Kidney glomerular epithelial cell (primary cell): ENCODE measurements at regions not wholly inside any gene's neighbourhood (a gene's known extent, or its start where the extent isn't known, plus 50 kb on each side); places are given as distances from the start of the nearest gene placed in this dataset.
"Not testable (repeated sequence)": the region's sequence is repeated elsewhere in the genome, so short reads cannot be mapped to it uniquely, and the experiment has no call there.

Source experiments
- DNase-seq: peaks from one replicate; lab custom pipeline; 2025; lab: John Stamatoyannopoulos, UW

DNA sequence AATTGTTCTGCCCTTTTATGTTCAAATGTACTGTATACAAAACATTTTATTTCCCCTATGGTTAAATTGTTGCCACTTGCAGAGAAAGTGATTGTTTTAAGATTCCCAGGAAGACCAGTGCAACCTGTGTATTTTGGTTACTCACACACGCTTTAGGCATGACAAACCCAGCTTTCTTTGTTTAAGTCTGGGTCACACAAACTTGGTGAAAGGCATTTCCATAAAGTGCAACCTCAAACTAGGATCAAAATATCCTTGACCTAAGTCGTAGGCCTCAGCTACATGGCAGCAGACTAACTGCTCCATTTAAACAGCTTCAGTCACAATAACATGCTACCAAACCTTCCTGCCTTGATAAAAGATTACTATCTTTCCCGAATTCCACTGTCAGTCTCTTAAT is 639.0 kb upstream of the PRR20A start:
- DNase-seq, result no peak

DNA sequence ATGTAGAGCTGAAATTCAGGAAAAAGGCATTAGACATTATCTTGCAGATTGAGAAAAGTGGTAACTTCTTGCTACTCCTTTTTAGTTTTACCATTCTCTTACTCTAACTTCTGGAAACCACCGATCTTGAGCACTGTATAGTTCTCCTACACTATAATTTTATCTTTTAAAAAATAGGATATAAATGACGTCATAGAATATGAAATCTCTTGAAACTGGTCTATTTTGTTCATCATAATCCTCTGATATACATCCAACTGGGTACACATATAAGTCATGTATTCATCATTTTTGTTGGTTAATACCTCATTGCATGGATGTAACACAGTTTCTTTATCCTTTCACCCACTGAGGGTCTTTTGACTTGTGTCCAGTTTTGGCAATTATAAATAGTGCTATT is 629.9 kb upstream of the PRR20A start:
- no peak for DNase-seq

DNA sequence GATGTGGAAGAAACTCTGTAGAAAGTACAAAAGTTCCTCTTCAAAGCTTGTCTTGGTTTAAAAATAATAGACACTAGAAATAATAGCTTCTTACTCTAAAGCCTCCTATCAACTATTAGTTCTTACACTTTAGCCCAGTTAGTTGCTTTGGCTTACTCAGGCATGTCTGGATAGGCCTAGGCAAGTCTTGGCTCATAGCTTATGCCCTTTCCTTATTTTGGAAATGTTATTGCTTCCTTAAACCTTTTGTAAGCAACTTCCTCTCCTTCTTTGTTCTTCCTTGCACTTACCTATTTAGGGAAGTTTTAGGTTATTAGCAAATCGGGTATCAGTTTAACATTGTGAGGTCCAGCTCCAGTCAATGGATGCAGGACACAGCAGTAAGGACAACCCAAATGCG is 628.4 kb upstream of the PRR20A start:
- DNase-seq, result not testable (repeated sequence)

DNA sequence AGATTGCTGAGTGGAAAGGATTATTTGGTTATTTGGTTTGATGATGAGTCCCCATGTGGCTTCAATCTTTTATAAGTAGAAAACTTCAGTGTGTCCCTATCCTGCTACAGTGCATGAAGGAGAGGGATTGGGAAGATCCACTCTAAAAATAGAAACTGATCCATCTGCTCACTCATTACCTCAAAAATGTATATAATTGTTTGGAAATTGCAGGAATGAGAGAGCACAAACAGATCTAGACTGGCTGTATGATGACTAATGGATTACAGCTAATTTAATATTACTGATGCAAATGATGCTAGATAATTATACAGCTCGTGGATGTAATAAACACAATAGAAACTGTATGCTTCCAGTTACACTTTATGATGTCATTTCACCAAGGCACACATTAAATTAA is 625.3 kb upstream of the PRR20A start:
- DNase-seq, result no peak

DNA sequence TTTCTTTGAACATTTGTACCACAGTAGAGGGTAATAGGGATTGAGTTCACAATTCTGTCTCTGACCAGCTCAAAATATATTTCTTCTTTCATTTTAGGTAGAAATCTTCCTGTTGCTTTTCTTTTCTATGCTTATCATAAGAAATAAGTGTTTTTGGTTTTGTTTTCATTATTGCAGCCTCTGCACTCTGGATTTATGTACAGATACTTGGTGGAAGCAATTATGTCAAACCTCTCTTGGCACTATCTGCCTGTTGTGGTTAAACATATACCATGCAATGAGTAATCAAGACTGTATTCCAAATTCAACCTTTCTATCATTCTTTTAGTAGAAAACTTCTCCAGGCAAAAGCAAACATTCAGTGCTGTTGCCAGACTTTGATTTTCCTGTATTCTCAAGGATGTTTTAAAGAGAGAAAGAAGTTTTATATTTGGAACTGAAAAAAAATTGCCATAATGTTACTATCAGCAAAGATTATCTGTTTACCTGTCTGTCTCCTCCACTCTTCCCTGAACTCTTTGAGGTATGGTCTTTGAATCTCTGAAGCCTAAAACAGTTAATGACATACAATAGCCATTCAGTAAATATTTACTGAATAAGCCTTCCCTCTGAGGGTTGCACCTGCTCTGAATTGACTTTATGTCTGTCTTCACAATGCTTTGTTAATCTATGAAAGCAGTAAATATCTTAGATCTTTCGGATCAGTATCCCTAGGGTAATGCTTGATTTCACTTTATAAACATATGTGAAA is 612.5 kb upstream of the PRR20A start:
- no peak for DNase-seq

DNA sequence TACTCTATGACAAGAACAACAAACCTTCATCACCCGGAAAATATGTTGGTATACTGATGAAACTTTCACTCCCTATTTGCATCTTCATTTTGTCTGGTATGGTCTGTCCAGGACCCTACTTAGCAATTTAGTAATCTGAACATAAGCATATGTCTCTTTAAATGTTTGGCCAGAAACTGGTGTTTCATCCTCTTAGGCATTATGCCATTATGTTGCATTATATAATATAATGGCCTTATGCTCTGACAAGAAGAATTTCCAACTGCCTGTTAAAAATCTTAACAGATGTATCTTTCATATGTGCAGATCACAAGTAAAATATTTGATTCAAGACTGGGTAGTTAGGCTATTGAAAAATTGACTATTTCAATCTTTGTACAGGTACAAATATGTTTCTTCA is 610.6 kb upstream of the PRR20A start:
- DNase-seq, result no peak

DNA sequence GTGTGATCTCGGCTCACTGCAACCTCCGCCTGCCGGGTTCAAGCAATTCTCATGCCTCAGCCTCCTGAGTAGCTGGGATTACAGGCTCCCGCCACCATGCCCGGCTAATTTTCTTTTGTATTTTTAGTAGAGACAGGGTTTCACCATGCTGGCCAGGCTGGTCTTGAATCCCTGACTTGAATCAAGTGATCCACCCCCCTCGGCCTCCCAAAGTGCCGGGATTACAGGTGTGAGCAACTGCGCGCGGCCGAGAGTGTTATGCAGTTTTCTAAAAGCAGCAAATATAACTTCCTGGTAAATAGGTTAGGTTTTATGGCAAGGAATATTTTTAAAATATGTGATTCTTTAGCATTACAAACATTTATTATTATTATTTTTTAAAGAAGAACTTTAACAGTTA is 592.8 kb upstream of the PRR20A start:
- DNase-seq, result not testable (repeated sequence)

DNA sequence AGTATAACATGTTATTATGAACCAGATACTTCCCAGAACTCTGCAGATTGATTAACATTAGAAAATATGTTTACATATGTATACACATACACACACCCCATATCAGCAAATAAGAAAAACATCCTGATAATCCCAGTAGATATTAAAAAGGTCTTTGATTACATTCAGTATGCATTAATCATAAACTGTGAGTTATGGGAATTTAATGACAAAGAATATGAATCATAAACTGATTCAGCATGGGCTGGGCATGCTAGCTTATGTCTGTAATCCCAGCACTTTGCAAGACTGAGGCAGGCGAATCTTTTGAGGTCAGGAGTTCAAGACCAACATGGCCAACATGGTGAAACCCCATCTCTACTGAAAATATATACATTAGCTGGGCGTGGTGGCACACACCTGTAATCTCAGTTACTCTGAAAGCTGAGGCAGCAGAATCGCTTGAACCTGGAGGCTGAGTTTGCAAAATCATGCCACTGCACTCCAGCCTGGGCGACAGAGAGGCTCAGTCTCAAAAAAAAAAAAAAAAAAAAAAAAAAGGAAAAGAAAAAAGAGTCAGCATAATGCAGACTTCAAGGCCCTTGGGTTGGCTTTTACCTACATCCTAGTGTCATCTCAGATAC is 581.9 kb upstream of the PRR20A start:
- no peak for DNase-seq

DNA sequence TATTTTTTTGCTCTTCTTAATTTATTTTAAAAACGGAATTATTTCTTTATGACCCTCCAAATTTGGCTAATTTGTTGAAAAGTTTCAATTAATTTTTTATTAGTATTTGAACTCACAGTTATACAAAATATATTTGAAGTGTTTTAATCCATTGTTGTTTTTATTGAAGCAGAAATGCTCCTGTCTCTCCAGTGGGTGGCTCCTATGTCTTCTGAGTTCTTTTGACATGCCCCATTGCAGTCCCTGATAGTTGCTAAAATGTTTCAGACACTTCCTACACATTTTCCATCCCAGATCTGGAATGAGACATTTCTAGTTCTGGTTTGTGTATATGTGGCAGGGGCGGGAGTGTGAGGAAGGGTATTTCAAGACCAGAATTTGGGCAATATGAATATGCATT is 579.4 kb upstream of the PRR20A start:
- DNase-seq, result no peak

DNA sequence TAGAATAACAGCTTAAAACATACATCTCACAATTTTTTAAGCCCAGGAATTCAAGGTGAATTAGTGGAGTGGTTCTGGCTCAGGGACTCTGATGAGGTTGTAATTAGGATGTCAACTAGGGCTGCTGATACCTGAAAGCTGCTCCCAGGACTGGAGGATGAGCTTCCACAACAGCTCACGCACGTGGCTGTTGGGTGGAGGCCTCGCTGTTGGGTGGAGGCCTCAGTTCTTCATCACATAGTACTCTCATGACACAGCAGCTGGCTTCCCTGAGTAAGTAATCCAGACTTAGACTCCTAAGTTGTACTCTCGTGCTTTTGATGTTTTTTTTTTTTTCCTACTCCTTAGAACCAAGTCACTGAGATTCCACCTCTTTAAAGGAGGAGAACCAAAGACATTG is 577.1 kb upstream of the PRR20A start:
- no peak for DNase-seq

DNA sequence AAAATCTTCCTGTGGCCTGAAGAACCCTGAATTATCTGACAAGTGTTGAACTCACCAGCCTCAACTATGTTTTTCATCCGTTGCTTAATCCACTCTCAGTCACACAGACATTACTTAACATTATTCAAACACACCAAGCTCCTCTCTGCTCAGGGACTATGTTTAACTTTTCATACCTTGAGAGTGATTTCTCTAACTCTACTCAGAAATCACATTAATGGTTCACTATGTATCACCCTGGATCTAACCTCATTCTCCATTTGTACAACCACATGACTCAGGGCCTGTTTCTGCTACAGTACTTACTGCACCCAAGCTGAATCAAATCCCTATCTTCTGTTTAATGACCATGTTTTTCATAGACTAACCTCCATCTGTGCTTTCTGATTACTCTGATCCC is 553.7 kb upstream of the PRR20A start:
- no peak for DNase-seq

DNA sequence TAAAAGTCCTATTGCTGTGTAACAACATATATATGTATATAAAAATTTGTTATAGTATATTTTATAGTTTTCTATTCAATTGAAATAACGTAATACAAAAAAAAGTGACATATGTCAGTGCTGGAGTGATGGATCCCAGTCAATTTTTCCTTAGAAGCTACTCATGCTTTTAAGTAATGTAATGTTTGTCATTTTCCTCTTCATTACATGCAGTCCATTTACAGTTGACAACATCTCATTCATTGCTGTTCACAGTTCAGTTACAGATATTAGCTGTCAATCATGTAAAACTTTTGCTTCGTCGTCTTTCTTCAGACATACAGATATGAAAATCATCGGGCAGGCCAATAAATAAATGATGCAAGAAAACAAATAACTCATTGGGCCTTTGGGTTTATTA is 525.1 kb upstream of the PRR20A start:
- DNase-seq, result no peak

DNA sequence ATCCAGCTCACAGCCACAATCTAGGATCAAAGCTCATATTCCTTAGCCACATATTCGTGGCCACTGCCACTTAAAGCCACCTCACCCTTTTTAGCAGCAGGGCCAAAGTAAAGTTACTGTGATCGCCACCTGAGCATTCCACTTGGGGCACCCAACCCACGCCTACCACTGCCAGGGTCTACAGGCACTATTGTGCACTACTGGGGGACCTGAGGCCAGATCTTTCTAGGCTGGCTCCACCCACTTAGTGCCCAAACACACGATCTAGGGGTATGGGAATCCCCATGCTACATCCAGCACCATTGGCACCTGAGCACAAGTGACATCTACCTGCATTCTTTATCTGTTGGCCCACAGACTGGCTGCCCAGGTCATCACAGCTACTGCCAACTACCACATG is 517.9 kb upstream of the PRR20A start:
- DNase-seq, result no peak

DNA sequence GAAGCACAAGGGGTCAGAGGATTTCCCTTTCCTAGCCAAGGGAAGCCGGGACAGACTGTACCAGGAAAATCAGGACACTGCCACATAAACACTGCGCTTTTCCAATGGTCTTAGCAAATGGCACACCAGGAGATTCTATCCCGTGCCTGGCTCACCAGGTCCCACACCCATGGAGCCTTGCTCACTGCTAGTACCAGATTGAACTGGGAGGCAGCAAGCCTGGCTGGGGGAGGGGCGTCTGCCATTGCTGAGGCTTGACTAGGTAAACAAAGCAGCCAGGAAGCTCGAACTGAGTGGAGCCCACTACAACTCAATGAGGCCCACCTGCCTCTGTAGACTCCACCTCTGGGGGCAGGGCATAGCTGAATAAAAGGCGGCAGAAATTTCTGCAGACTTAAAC is 511.8 kb upstream of the PRR20A start:
- not testable (repeated sequence) for DNase-seq

DNA sequence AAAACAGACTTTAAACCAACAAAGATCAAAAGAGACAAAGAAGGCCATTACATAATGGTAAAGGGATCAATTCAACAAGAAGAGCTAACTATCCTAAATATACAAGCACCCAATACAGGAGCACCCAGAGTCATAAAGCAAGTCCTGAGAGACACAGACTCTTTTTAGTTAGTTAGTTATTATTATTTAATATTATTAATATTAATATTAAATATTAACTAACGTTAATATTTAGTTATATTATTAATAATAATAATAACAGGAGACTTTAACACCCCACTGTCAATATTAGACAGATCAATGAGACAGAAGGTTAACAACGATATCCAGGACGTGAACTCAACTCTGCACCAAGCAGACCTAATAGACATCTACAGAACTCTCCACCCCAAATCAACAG is 509.7 kb upstream of the PRR20A start:
- not testable (repeated sequence) for DNase-seq

DNA sequence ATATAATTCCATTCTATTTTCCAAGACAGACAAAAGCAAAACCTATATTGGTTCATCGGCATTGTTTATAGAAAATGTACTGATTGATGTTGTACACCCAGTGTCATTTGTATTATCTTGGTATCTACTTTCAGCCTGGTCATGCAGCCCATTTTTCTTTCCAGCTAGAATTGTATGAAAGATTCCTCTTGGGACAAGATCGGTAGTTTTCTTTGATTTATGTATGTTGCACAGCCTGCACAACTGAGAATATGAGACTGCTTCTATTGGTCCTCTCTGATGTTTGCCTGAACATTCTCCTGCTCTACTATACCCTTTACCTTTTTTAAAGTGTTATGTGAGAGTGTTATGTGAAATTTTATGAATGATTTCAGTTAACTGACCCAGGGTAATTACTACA is 487.7 kb upstream of the PRR20A start:
- no peak for DNase-seq

DNA sequence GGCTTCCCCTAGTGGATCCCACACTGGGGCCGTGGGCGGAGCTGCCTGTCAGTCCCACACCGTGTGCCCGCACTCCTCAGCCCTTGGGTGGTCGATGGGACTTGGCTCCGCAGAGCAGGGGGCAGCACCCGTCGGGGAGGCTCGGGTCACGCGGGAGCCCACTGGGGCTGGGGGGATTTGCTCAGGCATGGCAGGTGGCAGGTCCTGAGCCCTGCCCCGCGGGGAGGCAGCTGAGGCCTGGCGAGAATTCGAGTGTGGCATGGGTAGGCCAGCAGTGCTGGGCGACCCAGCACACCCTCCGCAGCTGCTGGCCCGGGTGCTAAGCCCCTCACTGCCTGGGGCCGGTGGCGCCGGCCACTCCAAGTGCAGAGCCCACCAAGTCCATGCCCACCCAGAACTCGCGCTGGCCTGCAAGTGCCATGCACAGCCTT is 481.7 kb upstream of the PRR20A start:
- DNase-seq, result no peak

DNA sequence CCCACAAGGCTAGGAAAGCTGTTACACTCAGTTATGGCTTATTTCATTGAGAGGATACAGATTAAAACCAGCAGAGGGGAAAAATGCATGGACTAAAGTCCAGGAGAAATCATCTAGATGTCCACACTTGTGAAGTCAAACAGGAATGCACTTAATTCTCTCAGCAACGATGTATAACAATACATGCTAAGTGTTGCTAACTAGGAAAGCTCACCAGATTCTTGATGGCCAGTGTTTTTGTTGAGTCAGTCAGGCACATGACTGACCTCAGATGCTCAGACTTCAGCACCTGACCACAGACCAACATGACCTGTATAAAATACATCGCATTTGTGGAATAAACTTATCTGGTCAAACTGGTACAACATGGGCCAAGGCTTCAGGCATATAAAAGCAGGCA is 470.2 kb upstream of the PRR20A start:
- DNase-seq, result no peak

DNA sequence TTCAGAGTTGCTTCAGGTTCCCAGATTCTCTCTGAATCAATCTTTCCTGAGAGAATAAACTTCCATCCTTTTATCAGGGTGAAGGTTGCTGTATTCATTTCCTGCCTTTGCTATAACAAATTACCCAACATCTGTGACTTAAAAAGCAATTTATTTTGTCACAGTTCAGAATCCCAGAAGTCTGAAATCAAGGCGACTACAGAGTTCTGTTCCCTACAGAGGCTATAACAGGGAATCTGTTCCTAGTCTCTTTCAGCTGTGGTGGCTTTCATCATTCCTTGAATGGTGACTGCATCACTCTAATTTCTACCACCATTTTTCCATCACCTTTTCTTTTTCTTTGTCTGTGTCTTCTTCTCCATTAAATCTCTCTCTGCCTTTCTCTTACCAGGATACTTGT is 459.3 kb upstream of the PRR20A start:
- DNase-seq, result no peak

DNA sequence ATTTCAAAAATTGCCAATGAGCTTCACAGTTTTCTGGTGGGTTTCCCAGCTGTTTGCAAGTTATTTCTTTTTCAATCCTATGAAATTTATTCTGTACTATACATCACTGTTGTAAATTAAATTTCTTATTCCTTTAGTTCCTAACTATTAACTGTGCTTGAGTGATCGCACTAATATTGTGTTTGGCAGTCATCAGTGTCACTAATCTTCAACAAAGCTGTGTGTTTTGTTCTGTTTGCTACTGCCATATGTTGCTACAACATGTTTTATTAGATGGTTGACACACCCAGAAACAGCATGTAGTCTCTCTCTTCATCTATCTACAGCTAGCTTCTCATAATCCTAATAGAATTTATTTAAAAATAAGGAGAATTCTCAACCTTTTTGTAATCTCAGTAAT is 453.6 kb upstream of the PRR20A start:
- DNase-seq, result no peak

DNA sequence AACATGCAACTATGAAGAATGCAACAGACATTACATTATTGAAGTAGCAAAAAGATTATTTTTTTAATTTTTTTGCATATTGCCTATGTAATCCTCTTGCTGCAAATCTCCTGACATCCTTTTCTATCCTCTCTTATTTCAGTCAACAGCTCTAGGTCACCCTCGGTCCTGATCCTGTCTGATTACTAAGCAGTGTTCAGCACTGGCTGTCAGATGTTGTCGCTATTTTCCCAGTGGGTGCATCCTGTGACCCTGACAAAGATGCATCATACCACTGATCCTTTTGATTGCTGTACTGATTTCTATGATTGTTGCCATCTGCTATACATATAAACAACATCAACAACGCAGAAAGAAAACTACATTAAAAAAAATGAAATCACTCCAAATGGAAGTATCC is 443.7 kb upstream of the PRR20A start:
- DNase-seq, result no peak

DNA sequence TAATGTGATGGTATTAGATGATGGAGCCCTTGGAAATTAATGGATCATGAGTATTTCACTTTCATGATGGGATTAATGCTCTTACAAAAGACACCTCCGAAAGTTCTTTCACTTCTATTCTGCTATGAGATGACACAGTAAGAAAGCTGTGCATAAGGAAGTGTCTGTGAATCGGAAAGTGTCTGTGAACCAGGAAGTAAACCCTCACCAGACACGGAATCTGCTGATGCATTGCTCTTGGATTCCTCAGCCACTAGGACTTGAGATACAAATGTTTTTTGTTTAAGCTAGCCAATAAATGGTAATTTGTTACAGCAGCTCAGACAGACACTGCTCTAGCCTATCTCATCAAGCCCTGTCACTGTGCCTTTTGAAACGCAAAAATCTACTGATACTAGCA is 440.4 kb upstream of the PRR20A start:
- no peak for DNase-seq

DNA sequence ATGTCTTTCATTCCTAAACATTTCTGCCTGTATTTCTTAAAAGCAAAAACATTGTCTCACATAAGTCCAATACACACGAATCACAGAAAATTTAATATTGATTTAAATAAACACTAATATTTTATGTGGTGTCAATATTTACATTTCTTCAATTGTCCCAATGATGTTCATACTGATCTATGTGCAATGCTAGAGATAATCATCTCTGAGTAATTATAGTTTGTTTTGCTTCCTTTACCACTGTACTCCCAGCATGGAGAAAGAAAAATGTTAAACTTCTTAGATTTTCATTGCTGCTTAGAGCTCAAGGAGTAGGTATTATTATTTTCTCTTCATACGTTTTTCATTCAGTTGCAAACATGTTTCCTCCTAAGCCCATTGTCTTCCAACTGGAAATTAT is 434.2 kb upstream of the PRR20A start:
- DNase-seq, result no peak

DNA sequence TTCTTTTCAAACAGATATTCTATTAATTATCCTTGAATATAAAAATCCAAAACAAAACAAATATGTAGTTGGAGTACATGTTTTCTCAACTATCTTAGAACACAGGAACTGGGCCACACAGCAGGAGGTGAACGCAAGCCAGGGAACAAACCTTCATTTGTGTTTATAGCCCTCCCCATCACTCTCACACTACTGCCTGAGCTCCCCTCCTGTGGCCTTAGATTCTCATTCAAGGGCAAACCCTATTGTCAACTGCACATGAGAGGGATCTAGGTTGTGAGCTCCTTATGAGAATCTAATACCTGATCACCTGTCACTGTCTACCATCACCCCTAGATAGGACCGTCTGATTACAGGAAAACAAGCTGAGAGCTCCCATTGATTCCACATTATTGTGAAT is 427.1 kb upstream of the PRR20A start:
- DNase-seq, result no peak
